ENCODE measurements at regions not wholly inside any gene's neighbourhood (a gene's known extent, or its start where the extent isn't known, plus 50 kb on each side); places are given as distances from the start of the nearest gene placed in this dataset.

DNA sequence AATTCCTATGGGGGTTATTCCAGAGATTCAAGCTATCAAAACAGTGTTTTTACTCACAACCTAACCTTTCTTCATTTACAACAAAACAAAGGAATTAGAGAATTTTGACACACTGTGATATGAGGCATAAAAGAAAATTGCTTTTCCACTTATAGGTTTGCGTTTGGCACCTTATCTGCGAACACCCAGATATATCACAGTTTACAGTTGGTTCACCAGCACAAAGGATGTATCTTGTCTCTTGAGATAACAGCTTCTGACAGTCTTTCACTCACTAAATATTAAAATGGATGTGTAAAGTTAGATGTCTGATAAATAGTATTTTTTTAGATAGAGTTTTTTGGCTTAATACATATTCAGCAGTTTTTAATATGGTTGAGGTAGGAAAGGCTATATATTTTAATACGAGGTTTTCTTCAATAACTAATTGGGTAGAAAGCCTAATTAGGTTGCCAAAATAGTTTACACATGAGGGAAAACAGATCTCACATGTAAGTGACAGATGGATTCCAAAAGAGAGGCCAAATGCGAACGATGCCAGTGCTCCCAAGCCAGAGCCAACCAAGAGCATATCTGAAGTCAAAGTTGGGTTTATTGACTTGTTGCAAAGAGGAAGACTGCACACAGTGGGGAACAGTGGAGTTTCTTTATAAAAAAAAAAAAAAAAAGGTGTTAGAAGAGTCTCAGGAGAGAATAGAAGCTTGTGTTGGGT lies 1495.2 kb downstream of the MAT2B start:
- no peak for ATAC-seq
- TF ChIP-seq ZC3H10 (CRISPR knock-in tag; IDR thresholded peaks at IDR 0.05) (no peak), ZNF8 (CRISPR knock-in tag; IDR thresholded peaks at IDR 0.05) (no peak), CSDC2 (CRISPR knock-in tag; IDR thresholded peaks at IDR 0.05) (no peak), TOX (CRISPR knock-in tag; IDR thresholded peaks at IDR 0.05; ENCODE audit: borderline replicate concordance) (no peak), ZNF70 (CRISPR knock-in tag; IDR thresholded peaks at IDR 0.05) (no peak), OSR1 (CRISPR knock-in tag; IDR thresholded peaks at IDR 0.05) (no peak), SNAI2 (CRISPR knock-in tag; IDR thresholded peaks at IDR 0.05) (no peak)
- TF ChIP-seq, protein P1, sequence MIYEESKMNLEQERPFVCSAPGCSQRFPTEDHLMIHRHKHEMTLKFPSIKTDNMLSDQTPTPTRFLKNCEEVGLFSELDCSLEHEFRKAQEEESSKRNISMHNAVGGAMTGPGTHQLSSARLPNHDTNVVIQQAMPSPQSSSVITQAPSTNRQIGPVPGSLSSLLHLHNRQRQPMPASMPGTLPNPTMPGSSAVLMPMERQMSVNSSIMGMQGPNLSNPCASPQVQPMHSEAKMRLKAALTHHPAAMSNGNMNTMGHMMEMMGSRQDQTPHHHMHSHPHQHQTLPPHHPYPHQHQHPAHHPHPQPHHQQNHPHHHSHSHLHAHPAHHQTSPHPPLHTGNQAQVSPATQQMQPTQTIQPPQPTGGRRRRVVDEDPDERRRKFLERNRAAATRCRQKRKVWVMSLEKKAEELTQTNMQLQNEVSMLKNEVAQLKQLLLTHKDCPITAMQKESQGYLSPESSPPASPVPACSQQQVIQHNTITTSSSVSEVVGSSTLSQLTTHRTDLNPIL (CRISPR knock-in tag; IDR thresholded peaks at IDR 0.05; ENCODE audit: low read depth) = no peak
- TF ChIP-seq, protein P2, sequence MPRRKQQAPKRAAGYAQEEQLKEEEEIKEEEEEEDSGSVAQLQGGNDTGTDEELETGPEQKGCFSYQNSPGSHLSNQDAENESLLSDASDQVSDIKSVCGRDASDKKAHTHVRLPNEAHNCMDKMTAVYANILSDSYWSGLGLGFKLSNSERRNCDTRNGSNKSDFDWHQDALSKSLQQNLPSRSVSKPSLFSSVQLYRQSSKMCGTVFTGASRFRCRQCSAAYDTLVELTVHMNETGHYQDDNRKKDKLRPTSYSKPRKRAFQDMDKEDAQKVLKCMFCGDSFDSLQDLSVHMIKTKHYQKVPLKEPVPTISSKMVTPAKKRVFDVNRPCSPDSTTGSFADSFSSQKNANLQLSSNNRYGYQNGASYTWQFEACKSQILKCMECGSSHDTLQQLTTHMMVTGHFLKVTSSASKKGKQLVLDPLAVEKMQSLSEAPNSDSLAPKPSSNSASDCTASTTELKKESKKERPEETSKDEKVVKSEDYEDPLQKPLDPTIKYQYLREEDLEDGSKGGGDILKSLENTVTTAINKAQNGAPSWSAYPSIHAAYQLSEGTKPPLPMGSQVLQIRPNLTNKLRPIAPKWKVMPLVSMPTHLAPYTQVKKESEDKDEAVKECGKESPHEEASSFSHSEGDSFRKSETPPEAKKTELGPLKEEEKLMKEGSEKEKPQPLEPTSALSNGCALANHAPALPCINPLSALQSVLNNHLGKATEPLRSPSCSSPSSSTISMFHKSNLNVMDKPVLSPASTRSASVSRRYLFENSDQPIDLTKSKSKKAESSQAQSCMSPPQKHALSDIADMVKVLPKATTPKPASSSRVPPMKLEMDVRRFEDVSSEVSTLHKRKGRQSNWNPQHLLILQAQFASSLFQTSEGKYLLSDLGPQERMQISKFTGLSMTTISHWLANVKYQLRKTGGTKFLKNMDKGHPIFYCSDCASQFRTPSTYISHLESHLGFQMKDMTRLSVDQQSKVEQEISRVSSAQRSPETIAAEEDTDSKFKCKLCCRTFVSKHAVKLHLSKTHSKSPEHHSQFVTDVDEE (CRISPR knock-in tag; IDR thresholded peaks at IDR 0.05) = no peak
- TF ChIP-seq, protein P3, sequence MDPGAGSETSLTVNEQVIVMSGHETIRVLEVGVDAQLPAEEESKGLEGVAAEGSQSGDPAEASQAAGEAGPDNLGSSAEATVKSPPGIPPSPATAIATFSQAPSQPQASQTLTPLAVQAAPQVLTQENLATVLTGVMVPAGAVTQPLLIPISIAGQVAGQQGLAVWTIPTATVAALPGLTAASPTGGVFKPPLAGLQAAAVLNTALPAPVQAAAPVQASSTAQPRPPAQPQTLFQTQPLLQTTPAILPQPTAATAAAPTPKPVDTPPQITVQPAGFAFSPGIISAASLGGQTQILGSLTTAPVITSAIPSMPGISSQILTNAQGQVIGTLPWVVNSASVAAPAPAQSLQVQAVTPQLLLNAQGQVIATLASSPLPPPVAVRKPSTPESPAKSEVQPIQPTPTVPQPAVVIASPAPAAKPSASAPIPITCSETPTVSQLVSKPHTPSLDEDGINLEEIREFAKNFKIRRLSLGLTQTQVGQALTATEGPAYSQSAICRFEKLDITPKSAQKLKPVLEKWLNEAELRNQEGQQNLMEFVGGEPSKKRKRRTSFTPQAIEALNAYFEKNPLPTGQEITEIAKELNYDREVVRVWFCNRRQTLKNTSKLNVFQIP (CRISPR knock-in tag; IDR thresholded peaks at IDR 0.05; ENCODE audit: borderline replicate concordance, low read depth) = no peak

DNA sequence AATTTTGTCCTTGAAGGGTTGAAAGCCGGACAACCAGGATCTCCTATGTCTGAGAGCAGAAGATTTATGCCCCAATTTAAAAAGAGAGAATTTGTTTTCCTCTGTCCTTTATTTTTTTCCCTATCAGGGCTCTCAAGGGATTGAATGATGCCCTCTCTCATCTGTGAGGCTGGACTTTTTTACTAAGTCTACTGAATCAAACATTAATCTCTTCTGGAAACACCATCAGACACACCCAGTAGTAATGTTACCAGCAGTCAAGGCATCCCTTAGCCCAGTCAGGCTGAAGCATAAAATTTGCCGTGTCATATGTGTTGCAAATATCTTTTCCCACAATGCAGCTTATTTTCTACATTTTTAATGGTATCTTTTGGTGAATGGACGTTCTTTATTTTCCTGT lies 1497.9 kb downstream of the MAT2B start:
- TF ChIP-seq PPARA (CRISPR knock-in tag; IDR thresholded peaks at IDR 0.05; ENCODE audit: borderline replicate concordance) (no peak), ZFP30 (CRISPR knock-in tag; IDR thresholded peaks at IDR 0.05) (no peak), ZNF8 (CRISPR knock-in tag; IDR thresholded peaks at IDR 0.05) (no peak), TCF4 (CRISPR knock-in tag; IDR thresholded peaks at IDR 0.05; ENCODE audit: borderline replicate concordance) (no peak), CSDC2 (CRISPR knock-in tag; IDR thresholded peaks at IDR 0.05) (no peak), TOX (CRISPR knock-in tag; IDR thresholded peaks at IDR 0.05; ENCODE audit: borderline replicate concordance) (no peak), ISL1 (CRISPR knock-in tag; IDR thresholded peaks at IDR 0.05) (no peak), OSR1 (CRISPR knock-in tag; IDR thresholded peaks at IDR 0.05) (no peak), ARNTL (CRISPR knock-in tag; IDR thresholded peaks at IDR 0.05; ENCODE audit: borderline replicate concordance, low read depth) (no peak), RARB (CRISPR knock-in tag; IDR thresholded peaks at IDR 0.05) (no peak), ESRRG (CRISPR knock-in tag; IDR thresholded peaks at IDR 0.05) (no peak), SNAI2 (CRISPR knock-in tag; IDR thresholded peaks at IDR 0.05) (no peak), ZFP3 (CRISPR knock-in tag; IDR thresholded peaks at IDR 0.05) (no peak)
- TF ChIP-seq, protein P2 (CRISPR knock-in tag; IDR thresholded peaks at IDR 0.05) = no peak
- TF ChIP-seq, protein P4, sequence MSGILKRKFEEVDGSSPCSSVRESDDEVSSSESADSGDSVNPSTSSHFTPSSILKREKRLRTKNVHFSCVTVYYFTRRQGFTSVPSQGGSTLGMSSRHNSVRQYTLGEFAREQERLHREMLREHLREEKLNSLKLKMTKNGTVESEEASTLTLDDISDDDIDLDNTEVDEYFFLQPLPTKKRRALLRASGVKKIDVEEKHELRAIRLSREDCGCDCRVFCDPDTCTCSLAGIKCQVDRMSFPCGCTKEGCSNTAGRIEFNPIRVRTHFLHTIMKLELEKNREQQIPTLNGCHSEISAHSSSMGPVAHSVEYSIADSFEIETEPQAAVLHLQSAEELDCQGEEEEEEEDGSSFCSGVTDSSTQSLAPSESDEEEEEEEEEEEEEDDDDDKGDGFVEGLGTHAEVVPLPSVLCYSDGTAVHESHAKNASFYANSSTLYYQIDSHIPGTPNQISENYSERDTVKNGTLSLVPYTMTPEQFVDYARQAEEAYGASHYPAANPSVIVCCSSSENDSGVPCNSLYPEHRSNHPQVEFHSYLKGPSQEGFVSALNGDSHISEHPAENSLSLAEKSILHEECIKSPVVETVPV (CRISPR knock-in tag; IDR thresholded peaks at IDR 0.05) = no peak
- TF ChIP-seq, protein P1 (CRISPR knock-in tag; IDR thresholded peaks at IDR 0.05; ENCODE audit: low read depth) = no peak
- TF ChIP-seq, protein P3 (CRISPR knock-in tag; IDR thresholded peaks at IDR 0.05; ENCODE audit: borderline replicate concordance, low read depth) = no peak
- ATAC-seq = no peak

All from SK-N-SH treated with all-trans-retinoic acid at 6 μM for 48 hours (cell line).